Keratinocyte (primary cell): ENCODE measurements at regions not wholly inside any gene's neighbourhood (a gene's known extent, or its start where the extent isn't known, plus 50 kb on each side); places are given as distances from the start of the nearest gene placed in this dataset.

Source experiments
- DNase-seq: peaks from one replicate; pipeline ENCODE4 v3.0.0-alpha.2; 2011; ENCODE audit warnings: low read depth, missing footprints, low spot score
- FAIRE-seq: peaks from 2 replicates; lab custom pipeline; 2011; peaks lifted over from hg19 to GRCh38; lab: Jason Lieb, UNC
- H2AFZ ChIP-seq: 2 replicates; pipeline ENCODE4 v1.6.0; 2012; ENCODE audit warnings: low read length, control low read depth, inconsistent platforms; ENCODE audit not compliant: control insufficient read depth
- H3K27ac ChIP-seq: 2 replicates; pipeline ENCODE4 v1.5.1; 2011; ENCODE audit warnings: low read length; ENCODE audit not compliant: control insufficient read depth, insufficient read depth
- H3K27me3 ChIP-seq: 3 replicates; pipeline ENCODE4 v1.6.0; 2011; ENCODE audit warnings: low read length; ENCODE audit not compliant: control insufficient read depth, insufficient read depth; ENCODE audit errors: extremely low read depth
- H3K36me3 ChIP-seq, 2 experiments: 2 replicates in 1 of 2; 3 replicates in 1 of 2; pipeline ENCODE4 v1.5.1; 2011; ENCODE audit warnings: low read length in 2 of 2, mild to moderate bottlenecking in 1 of 2; ENCODE audit not compliant: control insufficient read depth in 2 of 2, insufficient read depth in 2 of 2; ENCODE audit errors: extremely low read depth in 1 of 2
- H3K4me1 ChIP-seq: 3 replicates; pipeline ENCODE4 v1.5.1; 2011; ENCODE audit warnings: low read length; ENCODE audit not compliant: control insufficient read depth, insufficient read depth; ENCODE audit errors: extremely low read depth
- H3K4me2 ChIP-seq: 3 replicates; pipeline ENCODE4 v1.6.0; 2011; ENCODE audit warnings: low read depth, low read length; ENCODE audit not compliant: control insufficient read depth, insufficient read depth; ENCODE audit errors: extremely low read depth
- H3K4me3 ChIP-seq, 3 experiments: fragments of 200-600 bp in 1 of 3; sonication (generic) in 1 of 3; 2 replicates in 2 of 3; 3 replicates in 1 of 3; pipeline ENCODE4 v1.5.1; 2011 to 2016; ENCODE audit warnings: low read length in 3 of 3, mild to moderate bottlenecking in 3 of 3, control low read depth in 2 of 3, inconsistent platforms in 1 of 3, low read depth in 1 of 3, mixed read lengths in 1 of 3, mixed run types in 1 of 3, moderate library complexity in 1 of 3; ENCODE audit not compliant: control insufficient read depth in 2 of 3, insufficient read depth in 2 of 3; ENCODE audit errors: extremely low read depth in 1 of 3
- H3K79me2 ChIP-seq: 2 replicates; pipeline ENCODE4 v1.6.0; 2012; ENCODE audit warnings: low read length; ENCODE audit not compliant: control insufficient read depth, insufficient read depth
- H3K9ac ChIP-seq: 3 replicates; pipeline ENCODE4 v1.6.0; 2011; ENCODE audit warnings: low read length; ENCODE audit not compliant: control insufficient read depth, insufficient read depth; ENCODE audit errors: extremely low read depth
- H3K9me1 ChIP-seq: 3 replicates; pipeline ENCODE4 v1.6.0; 2011; ENCODE audit warnings: low read length; ENCODE audit not compliant: control insufficient read depth, insufficient read depth; ENCODE audit errors: extremely low read depth
- H3K9me3 ChIP-seq: 2 replicates; pipeline ENCODE4 v1.5.1; 2012; ENCODE audit warnings: low read depth, low read length; ENCODE audit not compliant: control insufficient read depth
- H4K20me1 ChIP-seq: 3 replicates; pipeline ENCODE4 v1.6.0; 2011; ENCODE audit warnings: low read length; ENCODE audit not compliant: control insufficient read depth, insufficient read depth; ENCODE audit errors: extremely low read depth
- EZH2 ChIP-seq: IDR thresholded peaks from one replicate; pipeline ENCODE4 v1.6.1; 2012; ENCODE audit warnings: inconsistent platforms, mild to moderate bottlenecking, low read length, moderate library complexity
- dilution Hi-C: fragments of 300-500 bp; cut with MboI; formaldehyde crosslinking; loops from one replicate; pipeline ENCODE4 v1.7.0; 2020; ENCODE audit warnings: low sequenced_read_pairs; ENCODE audit not compliant: extremely low pct_ligation_motif_present
- TF ChIP-seq, protein P1 (sequence below), 3 experiments: IDR thresholded peaks in 1 of 3; conservative IDR thresholded peaks in 1 of 3; optimal IDR thresholded peaks in 1 of 3; 2 replicates in 2 of 3; 3 replicates in 1 of 3; pipeline versions ENCODE3 to v1.5.1; 2011; ENCODE audit warnings: low read length in 3 of 3, mild to moderate bottlenecking in 3 of 3, moderate library complexity in 2 of 3, control low read depth in 1 of 3, inconsistent platforms in 1 of 3; ENCODE audit not compliant: insufficient read depth in 2 of 3; ENCODE audit errors: extremely low read depth in 1 of 3

DNA sequence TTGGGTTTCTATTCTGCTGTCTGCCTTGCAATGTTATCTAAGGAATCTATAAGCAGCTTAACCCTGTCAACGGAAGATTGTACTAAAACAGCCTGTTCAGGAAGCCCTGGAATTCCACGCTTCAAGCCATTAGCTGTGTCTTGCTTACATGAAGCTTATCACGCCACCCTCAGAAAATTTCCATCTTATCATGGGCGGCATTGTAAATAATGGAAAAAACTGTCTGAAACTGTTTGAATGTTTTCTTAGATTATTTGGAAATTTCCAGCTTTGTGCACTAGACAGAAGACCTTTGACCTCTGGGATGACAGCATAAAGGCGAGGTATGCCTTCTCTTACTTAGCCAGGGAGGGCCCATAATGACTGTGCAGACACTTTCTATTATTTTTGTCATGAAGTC lies 319.7 kb downstream of the KCNRG start:
- TF ChIP-seq, protein P1, sequence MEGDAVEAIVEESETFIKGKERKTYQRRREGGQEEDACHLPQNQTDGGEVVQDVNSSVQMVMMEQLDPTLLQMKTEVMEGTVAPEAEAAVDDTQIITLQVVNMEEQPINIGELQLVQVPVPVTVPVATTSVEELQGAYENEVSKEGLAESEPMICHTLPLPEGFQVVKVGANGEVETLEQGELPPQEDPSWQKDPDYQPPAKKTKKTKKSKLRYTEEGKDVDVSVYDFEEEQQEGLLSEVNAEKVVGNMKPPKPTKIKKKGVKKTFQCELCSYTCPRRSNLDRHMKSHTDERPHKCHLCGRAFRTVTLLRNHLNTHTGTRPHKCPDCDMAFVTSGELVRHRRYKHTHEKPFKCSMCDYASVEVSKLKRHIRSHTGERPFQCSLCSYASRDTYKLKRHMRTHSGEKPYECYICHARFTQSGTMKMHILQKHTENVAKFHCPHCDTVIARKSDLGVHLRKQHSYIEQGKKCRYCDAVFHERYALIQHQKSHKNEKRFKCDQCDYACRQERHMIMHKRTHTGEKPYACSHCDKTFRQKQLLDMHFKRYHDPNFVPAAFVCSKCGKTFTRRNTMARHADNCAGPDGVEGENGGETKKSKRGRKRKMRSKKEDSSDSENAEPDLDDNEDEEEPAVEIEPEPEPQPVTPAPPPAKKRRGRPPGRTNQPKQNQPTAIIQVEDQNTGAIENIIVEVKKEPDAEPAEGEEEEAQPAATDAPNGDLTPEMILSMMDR (optimal IDR thresholded peaks at IDR 0.05 in 1 of 3, IDR thresholded peaks at IDR 0.05 in 1 of 3, conservative IDR thresholded peaks at IDR 0.05 in 1 of 3; ENCODE audit: extremely low read depth in 1 of 3, insufficient read depth in 2 of 3, low read length in 3 of 3) = no peak
- TF ChIP-seq EZH2 = no peak
- Histone ChIP-seq H3K9me1 (no peaks in the 10 kb centered on the region), H3K27me3 (no peaks in the 10 kb centered on the region), H2AFZ (no peak overlapping the region), H3K4me2 (no peak overlapping the region), H3K79me2 (no peaks in the 10 kb centered on the region), H3K4me1 (no peaks in the 10 kb centered on the region), H3K9ac (no peak overlapping the region), H3K36me3 (no peaks in the 10 kb centered on the region), H3K4me3 (no peak overlapping the region), H3K9me3 (no peaks in the 10 kb centered on the region), H3K27ac (no peak overlapping the region), H4K20me1 (no peaks in the 10 kb centered on the region)
- dilution Hi-C loops = no loop called here
- FAIRE-seq = no peak
- no peak for DNase-seq

DNA sequence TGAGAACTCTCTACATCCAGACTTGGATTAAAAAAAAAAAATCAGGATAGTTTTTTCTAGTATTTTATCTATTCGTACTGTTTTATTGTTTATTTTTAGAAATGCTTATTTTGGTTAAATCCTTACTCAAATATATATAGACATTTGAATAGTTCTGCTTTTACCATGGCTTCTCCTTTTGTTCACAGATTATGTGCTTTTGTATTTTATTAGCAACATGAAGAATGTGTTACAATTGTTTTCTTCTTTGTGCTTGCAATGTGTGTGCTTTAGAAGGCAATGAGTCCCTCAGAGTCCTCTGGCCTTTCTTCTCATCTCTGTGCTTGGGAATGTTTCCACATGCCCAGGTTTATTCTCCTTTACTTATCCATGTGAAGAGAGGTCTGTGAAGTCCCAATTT lies 324.0 kb downstream of the KCNRG start:
- no peak for FAIRE-seq
- Histone ChIP-seq H3K27ac (no peak overlapping the region), H3K9ac (no peak overlapping the region), H3K9me1 (no peaks in the 10 kb centered on the region), H3K4me2 (no peak overlapping the region), H3K4me3 (no peak overlapping the region), H3K79me2 (no peaks in the 10 kb centered on the region), H3K4me1 (no peaks in the 10 kb centered on the region), H4K20me1 (no peaks in the 10 kb centered on the region), H3K9me3 (no peaks in the 10 kb centered on the region), H3K27me3 (no peaks in the 10 kb centered on the region), H3K36me3 (no peaks in the 10 kb centered on the region), H2AFZ (no peak overlapping the region)
- no peak for TF ChIP-seq EZH2
- TF ChIP-seq, protein P1 (optimal IDR thresholded peaks at IDR 0.05 in 1 of 3, IDR thresholded peaks at IDR 0.05 in 1 of 3, conservative IDR thresholded peaks at IDR 0.05 in 1 of 3; ENCODE audit: extremely low read depth in 1 of 3, insufficient read depth in 2 of 3, low read length in 3 of 3) = no peak
- no peak for DNase-seq
- dilution Hi-C loops = no loop called here
